ENCODE measurements at regions not wholly inside any gene's neighbourhood (a gene's known extent, or its start where the extent isn't known, plus 50 kb on each side); places are given as distances from the start of the nearest gene placed in this dataset.

DNA sequence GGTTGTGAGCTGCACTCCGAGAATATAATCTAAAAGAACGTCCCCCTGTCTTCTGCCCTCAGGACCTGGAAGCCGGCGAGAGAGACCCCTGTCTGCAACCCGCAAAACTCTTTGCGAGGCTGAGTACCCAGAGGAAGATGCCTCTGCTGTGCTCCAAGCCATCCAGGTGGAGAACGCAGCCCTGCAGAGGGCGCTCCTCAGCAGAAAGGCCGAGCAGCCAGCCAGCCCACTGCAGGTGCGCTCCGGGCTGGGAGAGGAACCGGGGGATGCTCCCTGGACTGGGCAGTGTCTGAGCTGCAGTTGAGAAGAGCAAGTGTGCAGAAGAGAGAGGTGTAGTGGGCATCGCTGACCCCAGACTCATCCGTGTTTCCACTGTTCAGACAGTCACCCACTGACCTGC is 148.3 kb downstream of the KATNIP start:
- TF ChIP-seq TAF1 (IDR thresholded peaks at IDR 0.05; ENCODE audit: borderline replicate concordance, low read depth, low read length) (no peak), POLR2A (IDR thresholded peaks at IDR 0.05; ENCODE audit: low read depth, low read length) (no peak), POLR2AphosphoS5 (IDR thresholded peaks at IDR 0.05; ENCODE audit: low read depth, low read length) (no peak)

All from GM12892 (cell line).